ENCODE measurements at regions not wholly inside any gene's neighbourhood (a gene's known extent, or its start where the extent isn't known, plus 50 kb on each side); places are given as distances from the start of the nearest gene placed in this dataset.
"Not testable (repeated sequence)": the region's sequence is repeated elsewhere in the genome, so short reads cannot be mapped to it uniquely, and the experiment has no call there.

DNA sequence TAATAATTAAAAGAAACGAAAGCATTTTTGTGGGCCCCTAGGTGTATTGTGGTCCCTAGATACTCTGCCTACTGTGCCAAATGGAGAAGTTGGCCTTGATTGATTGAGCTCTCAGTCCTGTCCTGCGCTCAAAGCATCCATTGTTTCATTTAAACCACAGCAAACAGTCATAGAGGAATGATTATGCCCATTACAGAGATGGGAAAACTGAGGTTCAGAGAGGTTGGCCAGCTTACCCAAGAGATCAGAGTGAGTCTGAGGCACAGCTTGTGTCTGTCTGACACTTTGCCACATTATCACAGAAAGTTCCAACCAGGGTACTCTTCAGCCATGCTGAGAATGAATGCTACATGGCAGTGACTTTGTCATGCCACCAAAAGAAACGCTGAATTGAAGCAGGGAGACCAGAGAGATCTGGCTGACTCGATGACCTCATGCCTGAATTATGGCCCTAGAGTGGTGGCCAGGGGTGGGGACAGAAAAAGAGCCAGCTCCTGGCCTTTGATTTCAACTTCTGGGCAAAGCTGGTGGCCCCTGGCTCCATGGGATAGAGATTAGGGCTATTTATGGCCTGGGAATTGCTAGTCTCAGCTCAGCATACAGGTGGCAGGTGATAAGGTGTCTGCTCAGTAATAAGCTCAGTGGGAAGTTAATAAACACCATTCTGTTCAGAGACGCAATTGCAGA lies 180.5 kb downstream of the MIAT start:
- Histone ChIP-seq H3K36me3 (replicated peaks; ENCODE audit: insufficient read depth, low read length) (no peaks in the 10 kb centered on the region), H2AFZ (ENCODE audit: low read length) (no peak overlapping the region), H3K4me2 (ENCODE audit: low read depth, low read length) (no peak overlapping the region), H3K9me2 (replicated peaks; ENCODE audit: insufficient read depth, low read length) (no peaks in the 10 kb centered on the region), H3K4me3 (ENCODE audit: low read length) (no peak overlapping the region), H3K79me2 (ENCODE audit: low read length) (no peaks in the 10 kb centered on the region), H3K27me3 (replicated peaks; ENCODE audit: insufficient read depth, low read length) (no peaks in the 10 kb centered on the region), H3K9me3 (replicated peaks; ENCODE audit: insufficient read depth, low read length) (no peaks in the 10 kb centered on the region), H3K9ac (ENCODE audit: low read length) (no peak overlapping the region), H4K20me1 (ENCODE audit: insufficient read depth, low read length) (no peaks in the 10 kb centered on the region), H3K27ac (ENCODE audit: low read length) (no peak overlapping the region), H3K4me1 (ENCODE audit: low read length) (no peaks in the 10 kb centered on the region), H3F3A (ENCODE audit: insufficient read depth, low read length) (no peaks in the 10 kb centered on the region)
- TF ChIP-seq, protein P1, sequence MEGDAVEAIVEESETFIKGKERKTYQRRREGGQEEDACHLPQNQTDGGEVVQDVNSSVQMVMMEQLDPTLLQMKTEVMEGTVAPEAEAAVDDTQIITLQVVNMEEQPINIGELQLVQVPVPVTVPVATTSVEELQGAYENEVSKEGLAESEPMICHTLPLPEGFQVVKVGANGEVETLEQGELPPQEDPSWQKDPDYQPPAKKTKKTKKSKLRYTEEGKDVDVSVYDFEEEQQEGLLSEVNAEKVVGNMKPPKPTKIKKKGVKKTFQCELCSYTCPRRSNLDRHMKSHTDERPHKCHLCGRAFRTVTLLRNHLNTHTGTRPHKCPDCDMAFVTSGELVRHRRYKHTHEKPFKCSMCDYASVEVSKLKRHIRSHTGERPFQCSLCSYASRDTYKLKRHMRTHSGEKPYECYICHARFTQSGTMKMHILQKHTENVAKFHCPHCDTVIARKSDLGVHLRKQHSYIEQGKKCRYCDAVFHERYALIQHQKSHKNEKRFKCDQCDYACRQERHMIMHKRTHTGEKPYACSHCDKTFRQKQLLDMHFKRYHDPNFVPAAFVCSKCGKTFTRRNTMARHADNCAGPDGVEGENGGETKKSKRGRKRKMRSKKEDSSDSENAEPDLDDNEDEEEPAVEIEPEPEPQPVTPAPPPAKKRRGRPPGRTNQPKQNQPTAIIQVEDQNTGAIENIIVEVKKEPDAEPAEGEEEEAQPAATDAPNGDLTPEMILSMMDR (IDR thresholded peaks at IDR 0.05; ENCODE audit: low read length), result no peak
- no peak for DNase-seq

DNA sequence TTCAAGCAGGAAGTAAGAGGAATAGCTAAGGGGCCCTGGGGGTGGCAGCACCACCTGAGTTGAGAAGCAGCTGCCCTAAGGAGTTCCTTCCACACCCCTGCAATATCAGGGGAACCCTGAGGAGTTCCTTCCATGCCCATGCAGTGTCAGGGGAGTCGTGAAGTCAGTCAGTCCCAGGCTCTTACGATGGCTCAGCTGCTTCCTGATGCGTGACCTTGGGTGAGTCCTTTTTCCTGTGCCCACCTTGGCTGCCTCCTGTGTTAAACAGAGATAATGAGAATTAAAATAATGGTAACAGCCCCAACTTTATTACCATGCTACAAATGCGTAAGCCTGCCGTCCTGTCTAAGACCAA lies 181.1 kb downstream of the MIAT start:
- no peaks in the 10 kb centered on the region for H3K9me2 ChIP-seq (replicated peaks; ENCODE audit: insufficient read depth, low read length)
- H3K27ac ChIP-seq (ENCODE audit: low read length), result no peak overlapping the region
- H3K36me3 ChIP-seq (replicated peaks; ENCODE audit: insufficient read depth, low read length), result no peaks in the 10 kb centered on the region
- no peak overlapping the region for H3K4me2 ChIP-seq (ENCODE audit: low read depth, low read length)
- H3K4me1 ChIP-seq (ENCODE audit: low read length), result no peaks in the 10 kb centered on the region
- TF ChIP-seq EZH2 (optimal IDR thresholded peaks at IDR 0.05; ENCODE audit: low read depth, low read length) (no peak), EZH2phosphoT487 (IDR thresholded peaks at IDR 0.05; ENCODE audit: low read length) (no peak)
- TF ChIP-seq, protein P1 (IDR thresholded peaks at IDR 0.05; ENCODE audit: low read length), result no peak
- no peaks in the 10 kb centered on the region for H4K20me1 ChIP-seq (ENCODE audit: insufficient read depth, low read length)
- no peaks in the 10 kb centered on the region for H3K27me3 ChIP-seq (replicated peaks; ENCODE audit: insufficient read depth, low read length)
- H3K4me3 ChIP-seq (ENCODE audit: low read length), result no peak overlapping the region
- DNase-seq, result no peak
- H3K79me2 ChIP-seq (ENCODE audit: low read length), result no peaks in the 10 kb centered on the region
- H2AFZ ChIP-seq (ENCODE audit: low read length), result no peak overlapping the region
- H3F3A ChIP-seq (ENCODE audit: insufficient read depth, low read length), result no peaks in the 10 kb centered on the region
- no peaks in the 10 kb centered on the region for H3K9me3 ChIP-seq (replicated peaks; ENCODE audit: insufficient read depth, low read length)
- no peak overlapping the region for H3K9ac ChIP-seq (ENCODE audit: low read length)

DNA sequence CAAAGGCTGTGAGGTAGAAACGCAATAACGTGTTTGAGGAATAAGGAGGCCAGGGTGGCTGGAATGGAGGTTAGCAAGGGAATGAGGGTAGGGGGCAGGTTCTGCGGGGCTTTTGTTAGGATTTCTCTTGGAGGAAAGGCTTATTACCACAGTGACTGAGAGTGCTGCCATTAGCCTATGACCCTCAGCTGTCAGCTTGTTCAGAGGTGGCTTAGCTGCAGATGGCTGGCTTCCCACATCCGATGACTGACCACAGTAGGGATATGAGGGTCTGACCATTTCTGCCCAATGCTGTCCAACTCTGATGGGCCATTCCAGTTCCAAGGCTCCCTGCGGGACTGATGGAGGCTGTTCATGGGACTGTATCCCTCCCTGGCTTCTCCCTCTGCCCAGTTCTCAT lies 181.8 kb downstream of the MIAT start:
- no peak overlapping the region for H2AFZ ChIP-seq (ENCODE audit: low read length)
- H3K9ac ChIP-seq (ENCODE audit: low read length), result no peak overlapping the region
- no peaks in the 10 kb centered on the region for H4K20me1 ChIP-seq (ENCODE audit: insufficient read depth, low read length)
- TF ChIP-seq, protein P1 (IDR thresholded peaks at IDR 0.05; ENCODE audit: low read length), result no peak
- no peak for TF ChIP-seq EZH2 (optimal IDR thresholded peaks at IDR 0.05; ENCODE audit: low read depth, low read length)
- no peak for TF ChIP-seq EZH2phosphoT487 (IDR thresholded peaks at IDR 0.05; ENCODE audit: low read length)
- no peaks in the 10 kb centered on the region for H3K4me1 ChIP-seq (ENCODE audit: low read length)
- H3K9me3 ChIP-seq (replicated peaks; ENCODE audit: insufficient read depth, low read length), result no peaks in the 10 kb centered on the region
- H3K9me2 ChIP-seq (replicated peaks; ENCODE audit: insufficient read depth, low read length), result no peaks in the 10 kb centered on the region
- DNase-seq, result no peak
- H3F3A ChIP-seq (ENCODE audit: insufficient read depth, low read length), result no peaks in the 10 kb centered on the region
- H3K27me3 ChIP-seq (replicated peaks; ENCODE audit: insufficient read depth, low read length), result no peaks in the 10 kb centered on the region
- H3K36me3 ChIP-seq (replicated peaks; ENCODE audit: insufficient read depth, low read length), result no peaks in the 10 kb centered on the region
- no peak overlapping the region for H3K4me3 ChIP-seq (ENCODE audit: low read length)
- H3K79me2 ChIP-seq (ENCODE audit: low read length), result no peaks in the 10 kb centered on the region
- H3K27ac ChIP-seq (ENCODE audit: low read length), result no peak overlapping the region
- no peak overlapping the region for H3K4me2 ChIP-seq (ENCODE audit: low read depth, low read length)

DNA sequence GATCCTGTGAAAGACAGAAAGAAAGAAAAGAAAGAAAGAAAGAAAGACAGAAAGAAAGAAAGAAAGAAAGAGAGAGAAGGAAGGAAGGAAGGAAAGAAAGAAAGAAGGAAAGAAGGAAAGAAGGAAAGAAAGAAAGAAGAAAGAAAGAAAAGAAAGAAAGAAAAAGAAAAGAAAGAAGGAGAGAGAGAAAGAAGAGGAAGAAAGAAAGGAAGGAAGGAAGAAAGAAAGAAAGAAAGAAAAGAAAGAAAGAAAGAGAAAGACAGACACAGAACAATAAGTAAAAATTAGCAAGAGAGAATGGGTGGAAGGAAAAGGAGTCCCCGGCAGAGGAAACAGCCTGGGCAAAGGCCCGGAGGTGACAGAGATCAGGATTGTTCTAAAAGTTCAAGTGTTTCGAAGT lies 183.4 kb downstream of the MIAT start:
- H2AFZ ChIP-seq (ENCODE audit: low read length); H3K79me2 ChIP-seq (ENCODE audit: low read length); DNase-seq; H3K4me3 ChIP-seq (ENCODE audit: low read length); H3K4me2 ChIP-seq (ENCODE audit: low read depth, low read length); H3K27me3 ChIP-seq (replicated peaks; ENCODE audit: insufficient read depth, low read length); H3K9me2 ChIP-seq (replicated peaks; ENCODE audit: insufficient read depth, low read length); H3K4me1 ChIP-seq (ENCODE audit: low read length); H3F3A ChIP-seq (ENCODE audit: insufficient read depth, low read length); H3K36me3 ChIP-seq (replicated peaks; ENCODE audit: insufficient read depth, low read length); H4K20me1 ChIP-seq (ENCODE audit: insufficient read depth, low read length); H3K27ac ChIP-seq (ENCODE audit: low read length); H3K9ac ChIP-seq (ENCODE audit: low read length); H3K9me3 ChIP-seq (replicated peaks; ENCODE audit: insufficient read depth, low read length): not testable (repeated sequence)

Data from MM.1S (cell line).